Stimulated activated naive CD8-positive, alpha-beta T cell treated with anti-CD3 and anti-CD28 coated beads, Interleukin-15, amount 100 ng/mL, for 72 hours (primary cell): ENCODE measurements at regions not wholly inside any gene's neighbourhood (a gene's known extent, or its start where the extent isn't known, plus 50 kb on each side); places are given as distances from the start of the nearest gene placed in this dataset.

Experiments used
- ATAC-seq: fragments of 150-1000 bp; cut with Tn5 transposase; 2 replicates; pipeline ENCODE4 v1.10.0; 2021; ENCODE audit warnings: mild to moderate bottlenecking, moderate library complexity
- DNase-seq, 2 donors: peaks; one replicate each; pipeline ENCODE4 v3.0.0; 2021 to 2022
- H3K27ac Mint-ChIP-seq, 2 donors: one replicate each; pipeline ENCODE4 v1.8.0; 2022; ENCODE audit warnings: mild to moderate bottlenecking in 2 of 2, mixed read lengths in 2 of 2, moderate library complexity in 2 of 2
- H3K27me3 Mint-ChIP-seq: one replicate; pipeline ENCODE4 v1.8.0; 2022; ENCODE audit warnings: mixed read lengths
- H3K4me1 Mint-ChIP-seq: one replicate; pipeline ENCODE4 v1.8.0; 2022; ENCODE audit warnings: mild to moderate bottlenecking, mixed read lengths
- H3K4me3 Mint-ChIP-seq, 2 donors: one replicate each; pipeline ENCODE4 v1.8.0; 2022; ENCODE audit warnings: mild to moderate bottlenecking in 2 of 2, mixed read lengths in 2 of 2, moderate library complexity in 1 of 2
- H3K9me3 Mint-ChIP-seq, 2 donors: one replicate each; pipeline ENCODE4 v1.8.0; 2022; ENCODE audit warnings: mixed read lengths in 2 of 2

DNA sequence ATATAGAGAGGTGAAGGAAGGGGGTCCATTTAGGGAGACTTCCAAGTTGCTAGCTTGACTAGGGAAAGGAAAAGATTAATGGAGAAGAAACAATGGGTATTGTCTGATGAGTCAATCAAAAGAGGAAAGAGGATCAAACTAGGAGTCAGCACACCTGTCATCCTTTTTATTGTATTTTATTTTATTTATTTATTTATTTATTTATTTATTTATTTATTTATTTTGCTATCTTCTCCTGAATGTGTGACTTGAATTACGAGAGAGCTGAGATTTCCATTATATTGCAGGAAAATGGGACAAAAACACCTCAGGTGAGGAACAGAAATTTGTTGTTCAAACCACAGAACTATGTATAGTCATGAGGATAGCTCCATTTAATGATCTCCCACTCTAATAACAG lies 58.9 kb downstream of the NUDT11 start:
- H3K9me3 Mint-ChIP-seq = no peaks in the 10 kb centered on the region
- no peaks in the 10 kb centered on the region for H3K27me3 Mint-ChIP-seq
- ATAC-seq = no peak
- H3K4me3 Mint-ChIP-seq = no peak overlapping the region
- H3K4me1 Mint-ChIP-seq = no peaks in the 10 kb centered on the region
- no peak for DNase-seq
- no peak overlapping the region for H3K27ac Mint-ChIP-seq

DNA sequence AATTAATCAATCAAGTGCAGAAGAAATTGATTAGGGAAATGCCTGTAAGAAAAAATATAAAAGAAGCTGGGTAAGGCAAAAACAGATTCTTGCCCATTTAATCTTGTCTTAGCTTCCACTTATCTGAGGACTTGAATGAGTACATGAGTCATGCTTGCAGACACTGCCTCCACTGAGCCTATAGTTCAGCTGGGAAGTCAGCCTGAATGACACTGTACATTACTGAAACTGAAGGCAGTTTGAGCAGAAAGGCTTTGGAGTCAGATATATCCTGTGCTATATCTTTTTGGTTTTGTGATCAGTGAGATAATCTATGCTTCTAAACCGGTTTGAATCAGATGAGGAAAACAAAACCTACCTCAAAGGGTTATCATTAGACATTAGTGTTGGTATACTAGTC lies 61.3 kb downstream of the NUDT11 start:
- Mint-ChIP-seq H3K27me3 (no peaks in the 10 kb centered on the region), H3K27ac (no peak overlapping the region), H3K9me3 (no peaks in the 10 kb centered on the region), H3K4me3 (no peak overlapping the region), H3K4me1 (no peaks in the 10 kb centered on the region)
- peak; percentile 53 for ATAC-seq
- DNase-seq = no peak

DNA sequence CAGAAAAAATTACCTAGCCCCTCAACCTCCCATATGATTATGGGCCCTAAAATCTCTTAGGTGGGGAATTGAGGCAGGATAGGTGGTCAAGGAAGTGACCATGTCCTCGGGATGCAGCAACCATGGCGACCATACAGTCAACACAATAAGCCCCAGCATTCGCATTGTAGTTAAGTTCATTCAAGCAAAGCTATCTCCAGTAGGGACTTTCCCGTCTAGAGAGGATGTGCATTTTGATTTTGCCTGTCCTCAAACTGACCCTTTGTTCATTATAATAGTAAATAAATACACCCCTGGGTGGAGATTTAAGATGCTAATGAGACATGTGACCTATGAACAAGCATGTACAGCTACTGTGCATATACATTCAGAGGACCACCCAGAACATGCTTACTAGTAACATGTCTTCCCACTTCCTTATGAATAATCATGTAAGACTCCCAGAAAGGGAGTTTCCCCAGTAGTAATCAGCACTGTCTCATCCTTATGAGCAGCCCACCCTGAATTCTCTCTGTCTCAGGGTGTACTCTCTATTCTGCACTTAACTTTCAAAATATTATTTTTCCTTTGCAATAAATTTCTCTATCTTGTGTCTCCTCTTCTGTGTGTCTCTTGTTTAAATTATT lies 74.3 kb downstream of the NUDT11 start:
- Mint-ChIP-seq H3K27ac (no peak overlapping the region), H3K4me3 (no peak overlapping the region), H3K4me1 (peaks cover 18% of the 10 kb centered on the region), H3K27me3 (no peaks in the 10 kb centered on the region), H3K9me3 (no peaks in the 10 kb centered on the region)
- DNase-seq (no peak), ATAC-seq (no peak)

DNA sequence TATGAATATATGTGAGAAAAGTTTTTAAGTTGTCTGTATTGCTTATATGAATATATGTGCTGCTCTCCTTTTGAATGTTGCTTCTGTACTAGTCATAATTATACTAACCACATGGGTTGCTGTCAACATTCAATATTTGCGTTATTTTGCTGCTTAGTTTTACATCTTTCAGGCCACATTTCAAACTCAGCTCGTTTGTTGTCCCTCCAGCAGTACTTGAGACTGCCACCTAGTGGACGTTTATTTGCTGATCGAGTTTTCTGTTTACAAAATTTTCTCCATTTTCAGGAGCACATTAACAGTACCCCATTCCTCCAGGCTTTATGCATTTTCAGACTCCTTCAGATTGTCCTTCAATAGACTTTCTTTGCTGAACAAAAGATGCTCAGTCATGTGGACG lies 75.8 kb downstream of the NUDT11 start:
- peak; percentile 12 to 14 for DNase-seq
- no peaks in the 10 kb centered on the region for H3K27me3 Mint-ChIP-seq
- peak; percentile 49 for ATAC-seq
- no peak overlapping the region for H3K27ac Mint-ChIP-seq
- peaks cover 18% of the 10 kb centered on the region for H3K4me1 Mint-ChIP-seq
- H3K9me3 Mint-ChIP-seq = no peaks in the 10 kb centered on the region
- H3K4me3 Mint-ChIP-seq = no peak overlapping the region

DNA sequence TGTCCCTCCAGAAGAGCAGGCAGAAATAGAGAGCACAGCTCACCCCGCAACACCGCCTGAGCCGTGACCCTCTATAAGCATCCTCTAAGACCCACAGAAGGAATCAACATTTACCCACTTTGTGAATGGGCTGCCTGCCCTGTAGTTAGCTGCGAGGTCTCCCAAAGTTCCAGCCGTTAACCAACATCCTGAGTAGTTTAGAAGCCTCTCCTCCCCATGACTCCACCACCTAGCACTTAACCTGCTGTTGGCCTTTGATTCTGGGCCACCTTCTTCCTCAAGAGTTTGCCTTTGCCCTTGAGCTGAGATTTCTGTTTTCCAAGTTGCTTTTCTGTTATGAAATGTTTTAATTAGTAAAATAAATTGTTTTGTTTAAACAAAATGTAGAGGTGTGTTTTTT lies 75.8 kb downstream of the NUDT10 start:
- DNase-seq (no peak), ATAC-seq (no peak)
- H3K9me3 Mint-ChIP-seq = no peaks in the 10 kb centered on the region
- H3K4me1 Mint-ChIP-seq = no peaks in the 10 kb centered on the region
- H3K27me3 Mint-ChIP-seq = no peaks in the 10 kb centered on the region
- H3K4me3 Mint-ChIP-seq = no peak overlapping the region
- H3K27ac Mint-ChIP-seq = peak overlapping the region in 1 of 2 donors; percentile 21

DNA sequence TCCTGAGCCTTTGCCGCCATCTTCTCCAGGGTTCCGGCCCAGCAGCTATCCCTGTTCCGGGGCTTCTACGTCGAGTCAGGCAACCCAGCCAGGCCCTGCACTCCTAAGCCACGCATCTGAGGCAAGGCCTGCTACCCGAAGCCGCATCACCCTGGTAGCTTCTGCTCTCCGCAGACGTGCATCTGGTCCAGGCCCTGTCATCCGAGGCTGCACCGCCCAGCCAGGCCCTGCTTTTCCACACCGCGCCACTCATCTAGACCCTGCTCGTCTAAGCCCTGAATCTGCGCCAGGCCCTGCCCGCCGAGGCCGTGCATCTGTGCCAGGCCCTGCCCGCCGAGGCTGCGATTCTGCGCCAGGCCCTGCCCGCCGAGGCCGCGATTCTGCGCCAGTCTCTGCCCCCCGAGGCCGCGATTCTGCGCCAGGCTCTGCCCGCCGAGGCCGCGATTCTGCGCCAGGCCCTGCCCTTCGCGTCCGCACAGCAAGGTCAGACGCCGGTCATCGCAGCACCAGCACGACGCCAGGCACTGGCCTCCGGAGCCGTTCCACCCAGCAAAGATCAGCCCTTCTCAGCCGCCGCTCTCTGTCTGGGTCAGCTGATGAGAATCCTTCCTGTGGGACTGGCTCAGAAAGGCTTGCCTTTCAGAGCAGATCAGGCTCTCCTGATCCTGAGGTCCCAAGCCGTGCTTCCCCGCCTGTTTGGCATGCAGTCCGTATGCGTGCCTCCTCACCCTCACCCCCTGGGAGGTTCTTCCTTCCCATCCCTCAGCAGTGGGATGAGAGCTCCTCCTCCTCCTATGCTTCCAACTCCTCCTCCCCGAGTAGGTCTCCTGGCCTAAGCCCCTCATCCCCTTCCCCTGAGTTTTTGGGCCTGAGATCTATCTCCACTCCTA lies 75.1 kb downstream of the NUDT10 start:
- ATAC-seq = no peak
- Mint-ChIP-seq H3K9me3 (no peaks in the 10 kb centered on the region), H3K27ac (no peak overlapping the region), H3K27me3 (no peaks in the 10 kb centered on the region), H3K4me1 (no peaks in the 10 kb centered on the region), H3K4me3 (no peak overlapping the region)
- no peak for DNase-seq

DNA sequence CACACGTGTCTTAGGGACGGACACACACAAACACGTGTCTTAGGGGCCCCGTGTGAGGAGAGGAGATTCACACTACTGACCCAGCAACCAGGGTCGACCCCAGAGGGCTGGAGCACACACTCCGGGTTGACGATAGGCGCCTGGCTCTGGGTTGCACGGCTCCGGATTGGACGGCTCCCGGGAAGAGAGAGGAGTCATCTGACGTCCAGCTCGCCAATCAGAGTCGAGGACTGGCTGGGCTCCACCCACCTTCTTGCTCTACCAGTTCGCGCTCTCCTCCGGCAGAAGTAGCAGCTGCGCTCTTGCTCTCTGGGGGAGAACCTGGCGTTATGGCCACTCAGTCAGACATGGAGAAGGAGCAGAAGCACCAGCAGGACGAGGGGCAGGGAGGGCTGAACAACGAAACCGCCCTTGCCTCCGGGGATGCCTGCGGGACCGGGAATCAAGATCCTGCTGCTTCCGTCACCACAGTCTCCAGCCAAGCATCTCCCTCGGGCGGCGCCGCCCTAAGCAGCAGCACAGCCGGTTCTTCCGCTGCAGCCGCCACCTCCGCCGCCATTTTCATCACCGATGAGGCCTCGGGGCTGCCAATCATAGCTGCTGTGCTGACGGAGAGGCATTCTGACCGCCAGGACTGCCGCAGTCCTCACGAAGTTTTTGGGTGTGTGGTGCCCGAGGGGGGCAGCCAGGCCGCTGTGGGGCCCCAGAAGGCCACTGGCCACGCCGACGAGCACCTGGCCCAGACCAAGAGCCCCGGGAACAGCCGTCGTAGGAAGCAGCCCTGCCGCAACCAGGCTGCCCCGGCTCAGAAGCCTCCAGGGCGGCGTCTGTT lies 74.3 kb downstream of the NUDT10 start:
- no peak for DNase-seq
- Mint-ChIP-seq H3K4me1 (no peaks in the 10 kb centered on the region), H3K4me3 (no peak overlapping the region), H3K27me3 (no peaks in the 10 kb centered on the region), H3K9me3 (no peaks in the 10 kb centered on the region), H3K27ac (no peak overlapping the region)
- no peak for ATAC-seq

DNA sequence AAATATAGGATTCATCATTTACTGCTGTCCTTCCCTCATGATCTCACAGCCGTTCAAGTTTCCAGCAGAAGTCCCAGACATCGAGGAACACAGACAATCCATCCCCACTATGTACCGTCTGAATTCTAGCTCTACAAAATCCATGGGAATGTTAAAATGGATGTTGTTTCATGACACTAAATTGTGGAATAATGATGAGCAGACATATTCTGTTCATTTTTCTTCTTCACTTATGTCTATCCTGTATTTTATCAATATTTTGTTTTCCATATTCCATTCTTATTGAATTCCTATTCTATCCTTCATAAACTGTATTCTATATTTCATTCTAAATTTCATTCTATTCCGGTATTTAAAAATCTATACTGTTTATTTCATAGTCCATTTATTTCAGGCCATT lies 71.8 kb downstream of the NUDT10 start:
- H3K4me1 Mint-ChIP-seq = peaks cover 9% of the 10 kb centered on the region
- no peak overlapping the region for H3K4me3 Mint-ChIP-seq
- DNase-seq (no peak), ATAC-seq (no peak)
- no peaks in the 10 kb centered on the region for H3K9me3 Mint-ChIP-seq
- H3K27me3 Mint-ChIP-seq = no peaks in the 10 kb centered on the region
- H3K27ac Mint-ChIP-seq = no peak overlapping the region

DNA sequence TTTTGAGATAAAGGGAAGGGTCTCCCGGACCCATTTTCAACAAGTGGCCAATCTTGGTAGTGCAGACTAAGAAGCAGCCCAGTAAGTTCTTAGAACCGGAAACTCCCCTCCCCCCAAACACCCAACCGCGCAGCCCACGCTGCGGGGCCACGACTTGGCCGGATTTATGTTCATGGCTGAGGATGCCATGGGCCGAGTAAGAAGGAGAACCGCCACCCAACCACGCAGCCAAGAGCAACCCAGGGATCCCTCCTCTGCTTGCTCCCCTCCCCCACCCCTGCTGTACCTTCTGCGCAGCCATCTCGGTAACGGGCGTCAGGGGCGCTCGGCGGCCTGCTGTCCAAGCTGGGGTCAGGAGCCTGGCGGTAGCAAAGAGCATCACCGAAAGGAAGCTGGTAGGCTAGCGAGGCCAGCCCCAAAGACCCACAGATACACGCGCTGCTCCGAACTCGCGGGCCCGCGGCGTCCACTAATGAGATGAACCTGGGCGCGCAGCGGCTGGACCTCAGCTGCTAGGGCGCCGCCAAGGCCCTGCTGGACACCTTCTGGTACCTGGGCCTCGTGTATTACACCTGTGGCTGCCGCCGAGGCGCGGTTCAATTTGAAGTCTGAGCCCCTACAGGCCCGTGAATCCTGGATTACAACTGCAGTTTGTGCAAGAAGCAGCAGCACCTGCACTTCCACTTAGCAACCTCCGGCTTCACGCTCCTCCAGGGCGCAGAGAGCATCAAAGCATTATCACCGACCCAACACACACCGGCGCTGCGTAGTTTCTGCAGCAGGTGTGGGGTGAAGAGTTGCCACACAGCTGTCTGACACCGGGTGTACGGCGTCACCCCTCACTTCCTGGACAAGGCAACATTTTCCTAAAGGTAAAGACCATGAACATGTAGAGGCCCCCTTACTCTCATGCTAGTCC lies 63.4 kb downstream of the NUDT10 start:
- Mint-ChIP-seq H3K4me3 (peak overlapping the region; percentile 80 to 88), H3K9me3 (peaks cover 0 to 19% of the 10 kb centered on the region in 2 donors), H3K27ac (peak overlapping the region; percentile 63 to 95), H3K27me3 (no peaks in the 10 kb centered on the region), H3K4me1 (peaks cover 28% of the 10 kb centered on the region)
- ATAC-seq = peak; percentile 89
- DNase-seq = peak; percentile 53 to 73

DNA sequence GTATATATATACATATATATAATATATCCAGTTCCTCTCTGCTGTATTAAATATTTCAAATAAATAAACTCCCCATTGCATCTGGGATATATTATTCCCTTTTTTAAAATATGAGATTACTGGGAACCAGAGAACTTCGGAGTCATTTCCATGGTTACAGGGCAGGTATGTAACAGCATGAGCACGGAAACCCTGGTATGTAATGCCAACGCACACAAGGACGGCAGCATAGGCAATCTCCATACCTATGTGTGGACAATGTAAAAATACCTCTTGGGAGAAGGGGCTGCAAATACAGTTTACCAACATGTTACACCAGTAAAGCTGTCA lies 62.8 kb downstream of the NUDT10 start:
- peak overlapping the region in 1 of 2 donors; percentile 95 for H3K27ac Mint-ChIP-seq
- H3K27me3 Mint-ChIP-seq = no peaks in the 10 kb centered on the region
- no peak for DNase-seq
- ATAC-seq = peak; percentile 22
- H3K9me3 Mint-ChIP-seq = peaks cover 0 to 19% of the 10 kb centered on the region in 2 donors
- peak overlapping the region; percentile 80 to 88 for H3K4me3 Mint-ChIP-seq
- H3K4me1 Mint-ChIP-seq = peaks cover 28% of the 10 kb centered on the region
